PC-9 (cell line): ENCODE measurements at regions not wholly inside any gene's neighbourhood (a gene's known extent, or its start where the extent isn't known, plus 50 kb on each side); places are given as distances from the start of the nearest gene placed in this dataset.

Experiments used
- EZH2 ChIP-seq: fragments of 200-600 bp; sonication (generic); IDR thresholded peaks from 2 replicates; pipeline ENCODE4 v1.8.0; 2017; ENCODE audit warnings: antibody characterized with exemption, low read depth
- TF ChIP-seq, protein P1 (sequence below): fragments of 200-600 bp; sonication (generic); conservative IDR thresholded peaks from 2 replicates; pipeline ENCODE4 v1.6.1; 2017; ENCODE audit warnings: mixed run types, antibody characterized with exemption, mild to moderate bottlenecking, moderate library complexity

DNA sequence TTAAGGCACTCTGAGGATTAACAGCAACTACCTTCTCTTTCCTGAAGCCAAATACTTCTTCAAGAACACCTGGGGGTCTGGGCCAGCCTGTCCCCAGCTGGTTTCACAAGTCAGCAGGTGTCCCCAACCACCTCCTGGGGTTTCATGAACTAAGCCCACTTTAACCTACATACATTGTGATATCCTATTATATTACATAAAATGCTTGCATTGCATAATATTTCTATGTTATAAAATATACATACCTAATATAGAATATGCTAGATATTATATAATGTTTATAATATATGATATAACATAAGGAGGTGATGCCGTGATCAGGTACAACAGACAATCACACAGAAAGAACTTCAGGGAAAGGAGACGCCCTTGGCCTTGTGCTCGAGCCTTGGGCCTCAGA is 367.6 kb downstream of the C16orf95 start:
- TF ChIP-seq, protein P1, sequence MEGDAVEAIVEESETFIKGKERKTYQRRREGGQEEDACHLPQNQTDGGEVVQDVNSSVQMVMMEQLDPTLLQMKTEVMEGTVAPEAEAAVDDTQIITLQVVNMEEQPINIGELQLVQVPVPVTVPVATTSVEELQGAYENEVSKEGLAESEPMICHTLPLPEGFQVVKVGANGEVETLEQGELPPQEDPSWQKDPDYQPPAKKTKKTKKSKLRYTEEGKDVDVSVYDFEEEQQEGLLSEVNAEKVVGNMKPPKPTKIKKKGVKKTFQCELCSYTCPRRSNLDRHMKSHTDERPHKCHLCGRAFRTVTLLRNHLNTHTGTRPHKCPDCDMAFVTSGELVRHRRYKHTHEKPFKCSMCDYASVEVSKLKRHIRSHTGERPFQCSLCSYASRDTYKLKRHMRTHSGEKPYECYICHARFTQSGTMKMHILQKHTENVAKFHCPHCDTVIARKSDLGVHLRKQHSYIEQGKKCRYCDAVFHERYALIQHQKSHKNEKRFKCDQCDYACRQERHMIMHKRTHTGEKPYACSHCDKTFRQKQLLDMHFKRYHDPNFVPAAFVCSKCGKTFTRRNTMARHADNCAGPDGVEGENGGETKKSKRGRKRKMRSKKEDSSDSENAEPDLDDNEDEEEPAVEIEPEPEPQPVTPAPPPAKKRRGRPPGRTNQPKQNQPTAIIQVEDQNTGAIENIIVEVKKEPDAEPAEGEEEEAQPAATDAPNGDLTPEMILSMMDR, result no peak
- no peak for TF ChIP-seq EZH2
